ENCODE measurements at regions not wholly inside any gene's neighbourhood (a gene's known extent, or its start where the extent isn't known, plus 50 kb on each side); places are given as distances from the start of the nearest gene placed in this dataset.

DNA sequence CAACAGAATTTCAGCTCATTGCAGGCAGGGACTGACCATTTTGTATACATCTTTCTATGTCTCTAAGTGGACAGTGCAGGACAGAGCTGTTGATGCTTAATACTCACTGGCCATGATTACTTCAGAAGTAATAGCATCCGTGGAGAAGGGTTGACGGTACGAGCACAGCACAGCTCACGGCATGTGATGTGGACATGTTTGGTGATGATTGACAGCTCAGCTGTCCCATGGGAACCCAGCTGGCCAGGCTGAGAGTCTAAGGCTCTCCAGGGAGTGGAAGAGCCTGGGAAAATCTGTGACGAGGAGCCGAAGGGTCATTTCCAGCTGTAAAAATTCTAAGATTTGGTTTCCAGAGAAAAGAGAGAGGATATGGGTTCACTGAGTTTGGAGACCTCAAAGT lies 198.2 kb downstream of the SNX19 start:
- no peak for DNase-seq

DNA sequence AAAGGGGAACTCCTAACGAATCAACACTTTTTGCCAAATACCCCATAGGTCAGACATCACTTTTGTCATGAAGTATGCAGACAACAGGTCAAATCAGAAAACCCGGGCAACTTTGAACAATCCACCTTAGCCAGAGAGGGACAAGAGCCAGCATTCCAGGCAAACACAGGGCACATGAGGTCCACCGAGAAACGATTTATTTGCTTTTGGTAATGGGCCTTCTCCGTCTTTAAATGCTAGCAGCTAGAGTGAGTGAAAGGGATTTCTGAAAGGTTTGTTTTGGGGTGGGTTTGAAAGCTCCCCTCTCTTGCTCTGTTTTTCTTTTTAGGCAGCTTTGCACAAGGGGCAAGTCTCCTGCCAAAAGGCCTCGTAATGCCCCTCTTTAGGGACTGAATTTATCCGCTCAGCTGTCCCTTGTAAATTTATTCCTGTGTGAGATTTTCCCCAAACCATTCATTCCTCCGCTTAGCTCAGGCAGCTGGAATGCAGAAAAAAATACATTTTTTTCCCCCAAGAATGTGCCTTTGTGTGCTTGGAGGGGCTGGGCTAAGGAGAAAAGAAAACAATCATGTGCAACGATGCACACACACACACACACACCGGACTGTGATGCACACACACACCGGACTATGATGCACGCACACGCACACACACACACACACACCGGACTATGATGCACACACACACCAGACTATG lies 196.9 kb downstream of the SNX19 start:
- no peak for DNase-seq

DNA sequence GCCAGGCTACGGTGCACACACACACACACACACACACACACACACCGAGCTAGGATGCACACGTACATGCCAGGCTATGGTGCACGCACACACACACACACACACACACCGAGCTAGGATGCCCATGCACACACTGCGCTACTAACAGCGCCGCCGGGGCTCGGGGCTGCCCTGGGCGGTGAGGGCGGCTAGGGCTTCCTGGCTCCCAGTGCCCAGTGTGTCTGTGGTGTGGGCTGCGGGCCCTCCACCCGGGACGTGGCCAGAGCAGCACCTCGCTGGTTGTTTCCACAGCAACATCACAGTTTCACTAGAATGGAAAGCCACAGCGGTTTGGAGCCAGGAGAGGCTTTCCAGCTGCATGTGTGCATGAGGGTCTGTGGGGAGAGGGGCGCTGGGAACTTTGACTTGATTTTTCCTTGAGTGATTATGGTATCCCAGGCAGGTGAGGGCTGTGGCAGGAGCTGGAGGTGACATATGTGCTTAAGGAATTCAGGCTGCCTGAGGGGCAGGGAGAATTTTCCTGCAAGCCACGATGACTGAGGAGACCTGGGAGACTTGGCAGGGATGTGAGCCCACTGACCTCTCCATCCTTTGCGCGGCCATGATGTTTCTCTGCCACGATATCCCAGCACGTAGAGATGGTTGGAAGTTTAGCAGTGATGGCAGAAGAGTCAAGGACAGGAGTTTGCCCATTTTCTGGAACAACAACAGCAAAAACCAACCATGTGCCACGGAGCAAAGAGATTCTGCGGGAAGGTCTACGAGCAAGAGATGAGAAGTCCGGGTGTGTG lies 195.9 kb downstream of the SNX19 start:
- no peak for DNase-seq

DNA sequence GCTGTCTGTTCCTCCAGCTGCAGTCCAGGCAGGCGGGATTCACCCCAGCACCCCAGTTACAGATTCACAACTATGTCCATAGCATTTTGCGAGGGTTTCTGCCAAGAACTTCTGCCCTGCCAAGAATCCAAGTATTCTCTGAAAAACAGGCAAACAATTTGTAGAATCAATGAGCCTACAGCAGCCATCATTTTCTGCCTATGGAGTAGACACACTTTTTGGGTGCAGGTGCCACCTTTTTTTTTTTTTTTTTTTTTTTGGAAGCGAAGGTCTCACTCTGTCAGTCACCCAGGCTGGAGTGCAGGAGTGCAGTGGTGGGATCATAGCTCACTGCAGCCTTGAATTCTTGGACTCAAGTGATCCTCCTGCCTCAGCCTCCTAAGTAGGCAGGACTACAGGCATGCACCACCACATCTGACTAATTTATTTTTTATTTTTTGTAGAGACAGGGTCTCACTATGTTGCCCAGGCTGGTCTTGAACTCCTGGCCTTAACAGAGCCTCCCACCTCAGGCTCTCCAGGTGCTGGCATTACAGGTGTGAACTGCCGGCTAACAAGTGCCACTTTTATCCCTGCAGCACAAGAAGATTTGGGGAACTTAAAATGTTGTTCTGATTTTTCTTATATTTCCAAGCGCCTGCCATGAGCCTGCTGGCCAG lies 195.1 kb downstream of the SNX19 start:
- DNase-seq: no peak

DNA sequence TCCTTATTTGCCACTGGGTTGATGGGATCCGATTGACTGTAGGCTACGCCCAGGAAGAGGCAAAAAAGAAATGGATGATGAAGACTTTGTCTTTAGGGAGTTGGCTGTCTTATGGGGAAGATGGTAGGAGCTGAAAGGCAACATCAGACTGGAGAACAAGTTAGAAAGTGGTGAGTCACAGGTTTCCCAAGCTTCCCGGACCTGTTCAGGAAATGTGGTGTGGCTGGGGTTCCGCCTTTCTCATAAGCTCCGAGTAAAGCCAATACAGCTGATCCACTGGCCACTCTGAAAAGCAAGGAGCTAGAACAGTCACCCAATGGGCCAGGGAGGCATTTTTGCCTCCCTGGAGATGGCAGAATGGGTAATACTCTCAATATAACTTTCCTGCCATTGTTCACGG lies 194.5 kb downstream of the SNX19 start:
- peak; percentile 87 for DNase-seq

DNA sequence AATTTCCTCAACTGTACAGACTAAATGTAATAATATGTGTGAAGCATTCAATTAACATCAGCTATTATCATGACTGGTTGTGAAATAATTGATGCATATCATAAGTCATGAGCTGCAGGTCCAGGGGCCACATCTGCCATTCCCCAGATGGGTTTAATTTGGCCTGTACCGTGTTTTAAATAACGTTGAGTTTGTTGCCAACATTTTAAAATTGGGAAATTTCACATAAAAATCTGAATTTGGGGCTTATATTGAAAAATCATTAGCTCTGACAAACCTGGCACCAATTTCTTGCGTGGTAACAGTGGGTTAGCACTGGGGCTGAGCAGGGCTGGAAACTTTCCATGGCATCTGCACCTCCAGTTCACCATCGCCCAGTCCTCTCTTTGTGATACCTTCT lies 193.9 kb downstream of the SNX19 start:
- no peak for DNase-seq

DNA sequence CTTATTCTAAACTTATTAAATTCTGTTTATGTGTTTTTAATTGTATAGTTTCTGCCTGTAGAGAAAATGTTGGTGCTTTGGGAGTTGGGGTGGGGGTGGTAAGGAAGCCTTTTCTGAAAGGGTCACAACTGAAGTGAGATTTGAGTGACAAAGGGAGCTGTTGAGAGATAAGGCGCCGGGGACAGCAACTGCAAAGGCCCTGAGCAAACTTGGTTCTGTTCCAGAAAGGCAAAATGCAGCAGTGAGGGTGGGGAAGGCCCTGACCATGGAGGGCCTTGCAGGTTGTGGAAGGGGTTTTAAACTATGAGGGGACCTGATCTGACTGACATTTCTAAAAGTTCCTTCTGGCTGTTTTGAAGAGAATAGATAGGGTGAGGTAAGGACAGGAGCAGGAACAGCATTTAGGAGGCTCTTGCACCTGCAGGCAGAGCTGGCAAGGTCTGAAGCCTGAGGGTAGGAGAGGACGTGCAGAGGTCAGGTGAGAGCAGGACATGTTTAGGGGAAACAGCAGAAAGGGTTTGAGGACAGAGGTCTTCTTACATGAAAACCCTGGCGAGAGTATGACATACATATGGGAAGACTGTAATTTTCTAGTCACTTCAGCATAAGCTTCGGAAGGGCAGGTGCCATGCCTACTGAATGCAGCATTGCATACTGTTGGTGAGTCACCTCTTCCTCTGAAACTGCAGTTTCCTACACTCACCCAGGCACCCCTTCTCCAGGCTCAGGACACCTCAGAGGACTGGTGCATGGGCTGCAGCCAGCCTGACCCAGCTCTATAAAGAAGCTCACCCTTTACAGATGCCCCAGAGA lies 190.7 kb downstream of the SNX19 start:
- DNase-seq: peak; percentile 68

DNA sequence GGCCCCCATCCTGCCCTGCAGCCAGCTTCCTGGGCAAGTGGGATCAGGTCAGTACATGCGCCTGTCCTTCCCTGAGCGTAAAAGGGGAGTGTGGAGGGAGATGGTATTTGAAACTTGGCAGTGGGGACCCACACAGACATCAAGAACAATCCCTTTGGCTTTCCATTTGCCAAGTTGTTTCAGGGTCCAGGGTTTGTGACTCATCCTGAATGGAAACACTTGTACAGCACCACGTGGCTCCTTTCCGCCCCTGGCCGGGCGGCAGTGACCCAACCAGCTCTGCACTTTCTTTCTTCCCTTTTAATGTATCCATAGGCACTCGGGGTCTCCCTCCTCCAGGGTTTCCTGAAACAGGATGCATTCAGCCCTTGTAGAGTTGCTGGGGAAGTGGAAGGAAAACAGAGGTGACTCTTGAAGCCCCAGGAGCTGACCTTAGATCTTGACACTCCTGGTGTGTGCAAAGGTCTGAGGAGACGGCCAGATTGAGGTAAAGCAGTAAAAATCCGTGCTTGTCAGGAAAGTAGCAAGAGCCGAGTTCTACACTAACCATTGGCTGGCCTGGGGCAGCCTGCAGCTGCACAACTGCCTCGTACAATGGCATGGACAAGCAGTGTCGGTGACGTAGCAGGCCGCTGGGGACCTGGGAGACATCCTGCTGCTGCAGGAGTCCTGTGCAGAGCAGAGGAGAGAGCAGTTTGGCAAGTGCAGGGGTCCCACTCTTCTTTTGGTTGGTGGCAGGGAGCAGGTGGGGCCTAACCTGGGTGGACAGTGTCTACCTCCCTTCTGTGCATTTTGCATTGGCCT lies 189.8 kb downstream of the SNX19 start:
- DNase-seq: peak; percentile 83

DNA sequence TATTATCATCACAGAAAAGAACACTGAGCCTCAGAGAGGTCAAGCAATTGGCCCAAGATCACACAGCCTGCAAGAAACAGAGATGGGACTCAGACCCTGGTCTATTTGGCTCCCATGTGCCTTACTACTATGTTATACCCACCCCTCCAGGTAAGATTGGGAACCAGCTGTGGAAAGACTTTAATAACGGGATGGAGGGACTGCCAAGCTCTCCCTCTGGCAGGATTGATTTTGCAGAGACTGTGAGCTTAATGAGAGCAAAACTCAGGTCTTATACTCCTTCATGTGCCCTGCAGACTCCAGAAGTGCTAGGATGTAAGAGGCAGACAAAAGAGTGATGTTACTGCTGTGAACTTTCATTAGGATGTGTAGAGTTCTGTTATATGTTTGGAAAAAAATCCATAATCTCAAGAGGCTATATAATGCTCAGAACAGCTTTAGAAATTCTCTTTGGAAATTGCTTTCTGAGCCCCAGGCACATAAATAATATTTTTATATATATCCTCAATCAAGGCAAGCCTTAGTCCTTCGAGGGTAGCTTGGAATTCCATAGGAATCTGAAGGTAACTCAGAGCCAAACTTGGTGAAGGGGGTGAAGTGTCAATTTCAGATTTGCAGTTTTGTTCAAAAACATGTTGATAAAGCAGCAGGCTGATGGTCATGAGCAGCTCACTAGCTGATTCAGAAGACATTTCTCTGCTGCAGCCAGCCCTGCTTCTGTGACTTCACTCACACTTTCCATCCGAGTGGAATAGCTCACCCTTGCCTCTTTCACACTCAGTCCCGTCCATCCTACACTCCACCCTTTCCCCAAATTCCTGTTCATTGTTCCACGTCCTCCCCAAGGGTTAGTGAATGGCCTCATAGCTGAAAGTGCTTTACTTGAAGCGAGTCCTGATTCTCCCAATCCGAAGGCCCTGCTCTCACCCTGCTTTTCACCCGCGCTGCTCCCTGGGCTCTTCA lies 188.8 kb downstream of the SNX19 start:
- DNase-seq: no peak

DNA sequence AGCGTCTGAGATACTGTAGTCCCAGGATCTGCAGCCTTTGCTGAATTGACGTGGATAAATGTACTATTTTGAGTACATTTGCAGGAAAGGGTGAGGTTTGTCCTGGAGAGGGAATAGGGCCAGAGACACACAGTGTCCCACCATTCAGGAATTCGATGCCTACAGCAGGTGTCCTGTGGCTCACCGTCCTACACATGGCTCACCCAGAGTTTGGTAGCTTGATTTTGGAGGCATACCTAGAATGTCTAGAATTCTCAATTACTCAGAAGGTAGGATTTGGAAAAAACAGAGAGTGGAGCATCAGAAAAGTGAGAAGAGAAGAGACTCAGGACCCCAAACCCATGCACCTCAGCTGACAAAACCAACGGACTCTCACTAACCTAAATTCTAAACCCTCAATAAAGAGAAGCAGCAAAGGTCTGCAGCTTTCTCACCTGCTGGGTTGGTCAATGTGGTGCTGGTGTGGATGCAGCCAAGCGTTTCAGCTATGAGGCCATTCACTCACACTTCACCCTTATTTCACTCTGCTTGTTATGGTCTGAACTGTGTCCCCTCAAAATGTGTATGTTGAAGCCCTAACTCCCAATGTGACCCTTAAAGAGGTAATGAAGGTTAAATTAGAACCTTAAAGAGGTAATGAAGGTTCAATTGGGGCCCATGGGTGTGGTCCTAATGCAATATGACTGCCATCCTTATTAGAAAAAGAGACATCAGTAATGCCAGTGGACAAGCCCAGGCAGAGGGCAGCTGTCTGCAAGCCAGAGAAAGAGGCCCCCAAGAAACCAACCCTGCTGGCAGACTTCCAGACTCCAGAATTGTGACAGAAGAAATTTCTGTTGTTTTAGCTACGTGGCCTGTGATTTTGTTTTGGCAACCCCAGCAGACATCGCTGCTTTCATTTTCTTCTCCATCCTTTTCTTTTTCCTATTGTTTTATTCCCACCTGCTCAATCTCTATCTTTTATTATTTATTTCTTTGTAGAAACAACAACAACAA lies 187.8 kb downstream of the SNX19 start:
- DNase-seq: no peak

DNA sequence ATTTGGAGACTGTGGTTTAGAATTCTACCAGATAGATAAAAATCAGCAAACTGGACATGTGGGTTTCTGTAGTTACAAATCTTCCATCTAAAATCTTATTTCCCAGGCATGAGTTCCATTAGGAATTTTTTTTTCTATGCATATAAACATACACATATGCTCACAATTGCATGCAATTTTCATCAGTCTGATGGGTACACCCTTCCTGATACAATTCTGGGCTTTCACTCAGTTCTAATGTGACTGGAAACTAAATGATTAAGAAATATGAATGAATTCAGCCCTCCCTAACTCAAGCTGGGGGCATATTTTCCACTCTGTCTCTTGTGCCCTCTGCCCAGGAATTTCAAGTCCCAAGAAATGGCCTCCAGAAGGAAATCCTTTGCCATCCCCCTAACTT lies 187.1 kb downstream of the SNX19 start:
- no peak for DNase-seq

DNA sequence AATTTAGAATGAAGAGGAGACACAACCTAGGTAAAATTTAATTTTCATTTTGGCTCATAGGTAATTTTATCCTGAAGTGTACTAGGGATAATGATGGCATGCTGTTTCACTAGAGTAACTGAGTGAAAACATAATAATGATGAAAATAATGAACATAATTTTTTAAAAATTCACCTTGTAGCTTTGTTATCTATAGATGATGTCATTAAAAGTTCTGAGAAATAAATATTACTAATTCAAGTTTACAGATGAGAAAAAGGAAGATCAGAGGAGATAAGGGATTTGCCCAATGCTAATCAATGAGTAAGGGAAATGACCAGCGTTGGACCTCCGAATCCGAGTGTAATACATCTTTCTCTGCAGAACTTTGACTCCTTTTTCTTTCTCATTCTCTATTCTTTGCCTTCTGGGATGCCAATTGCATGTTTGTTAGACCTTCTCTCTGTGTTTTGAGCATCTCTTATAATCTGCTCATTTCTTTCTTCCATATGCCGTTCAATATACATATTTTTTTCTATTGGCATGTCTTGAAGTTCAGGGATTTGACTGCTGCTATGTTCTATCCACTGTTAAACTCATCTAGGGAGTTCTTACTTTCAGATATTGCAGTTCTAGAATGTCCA lies 186.5 kb downstream of the SNX19 start:
- DNase-seq: peak; percentile 20

DNA sequence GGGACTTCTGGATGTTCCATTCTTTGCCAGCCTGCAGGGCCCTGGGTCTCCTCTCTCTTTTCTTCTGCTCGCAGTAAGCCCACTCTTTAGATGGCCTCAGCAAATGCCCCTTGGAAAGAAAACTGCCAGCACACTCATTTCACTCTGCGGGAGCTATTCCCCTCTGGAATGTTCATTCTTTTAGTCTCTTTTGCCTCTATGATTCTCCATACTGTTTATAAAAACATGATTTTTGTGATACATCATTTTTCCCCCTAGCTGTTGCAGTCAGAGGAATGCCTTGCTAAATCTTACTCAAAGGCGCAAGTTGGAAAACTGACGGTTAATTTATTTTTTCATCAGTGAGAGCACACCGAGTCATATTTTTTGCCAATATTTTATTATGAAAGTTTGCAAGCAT lies 184.9 kb downstream of the SNX19 start:
- no peak for DNase-seq

DNA sequence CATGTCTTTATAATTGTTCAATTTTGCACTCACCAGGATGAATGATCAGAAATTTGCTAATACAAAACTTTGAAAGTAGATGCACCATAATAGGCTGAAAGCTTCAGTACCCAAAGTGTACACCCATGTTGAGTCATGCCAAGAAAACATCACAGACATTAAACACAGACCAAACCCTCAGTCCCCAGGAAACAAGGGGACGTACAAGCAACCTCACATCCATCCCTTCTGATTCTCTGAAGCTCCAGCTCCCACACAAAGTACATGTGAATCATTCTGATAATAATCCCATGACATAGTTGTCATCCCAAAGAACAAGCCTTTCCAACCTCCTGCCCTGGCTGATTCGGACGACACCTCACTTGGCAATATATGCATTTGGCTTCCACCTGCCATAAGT lies 183.8 kb downstream of the SNX19 start:
- DNase-seq: no peak

DNA sequence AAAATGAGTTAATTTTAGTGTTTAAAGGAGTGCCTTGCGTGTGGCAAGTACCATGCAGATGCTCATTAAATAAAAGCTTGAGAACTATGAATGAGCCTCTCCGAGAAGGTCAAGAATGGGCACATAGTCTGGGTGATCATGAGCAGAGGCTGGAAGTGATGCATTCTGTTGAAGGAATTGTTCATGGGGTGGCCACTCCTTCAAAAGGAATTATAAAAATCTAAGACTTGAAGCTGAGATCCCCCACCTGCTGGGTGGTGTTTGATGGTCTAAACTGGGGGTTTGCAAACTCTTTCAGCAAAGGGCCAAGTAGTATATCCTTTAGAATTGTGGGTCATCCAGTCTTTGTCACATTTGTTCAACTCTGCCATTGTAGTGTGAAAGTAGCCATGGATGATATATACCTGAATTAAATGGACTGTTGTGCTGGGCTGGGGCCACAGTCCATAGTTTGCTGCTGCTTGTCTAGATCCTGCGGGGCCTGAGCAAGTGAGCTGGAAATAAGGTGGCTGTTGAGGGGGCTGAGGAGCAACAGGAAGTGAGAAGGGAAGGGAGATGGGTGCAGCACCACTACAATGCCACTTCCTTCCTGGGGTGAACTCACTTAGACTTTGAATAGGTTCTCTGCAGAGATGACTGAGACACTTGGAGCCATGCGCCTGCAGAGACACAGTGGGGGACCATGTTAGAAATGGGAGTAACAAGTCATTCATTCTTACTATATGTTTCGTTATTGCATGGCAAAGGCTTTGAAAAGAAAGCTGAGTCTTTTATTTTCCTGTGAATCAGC lies 179.0 kb downstream of the SNX19 start:
- no peak for DNase-seq

DNA sequence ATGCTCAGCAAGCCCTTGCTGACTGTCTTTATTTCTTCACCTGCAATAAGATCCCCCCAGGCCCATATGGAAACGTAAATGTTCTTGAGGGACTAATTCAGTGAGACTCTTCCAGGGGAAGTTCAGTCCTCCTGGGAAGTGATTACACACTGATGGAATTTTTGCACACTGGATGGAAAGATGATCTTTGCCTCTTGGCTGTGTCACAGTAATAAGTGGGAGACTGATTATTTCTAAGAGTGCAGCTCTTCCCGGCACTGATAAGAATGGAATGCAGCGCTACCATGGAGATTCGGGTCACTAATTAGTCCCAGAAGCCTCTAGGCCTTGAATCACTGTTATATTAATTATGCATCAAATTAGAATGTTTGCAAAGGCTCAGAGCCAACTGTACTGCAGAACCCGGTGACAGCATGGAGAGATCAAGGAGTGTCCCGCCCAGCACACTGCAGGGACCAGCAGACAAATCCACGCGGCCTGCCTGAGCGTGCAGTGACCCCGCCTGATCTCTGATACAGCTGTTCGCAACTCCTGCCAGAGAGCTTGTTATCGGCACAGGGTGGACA lies 178.3 kb downstream of the SNX19 start:
- peak; percentile 71 for DNase-seq

DNA sequence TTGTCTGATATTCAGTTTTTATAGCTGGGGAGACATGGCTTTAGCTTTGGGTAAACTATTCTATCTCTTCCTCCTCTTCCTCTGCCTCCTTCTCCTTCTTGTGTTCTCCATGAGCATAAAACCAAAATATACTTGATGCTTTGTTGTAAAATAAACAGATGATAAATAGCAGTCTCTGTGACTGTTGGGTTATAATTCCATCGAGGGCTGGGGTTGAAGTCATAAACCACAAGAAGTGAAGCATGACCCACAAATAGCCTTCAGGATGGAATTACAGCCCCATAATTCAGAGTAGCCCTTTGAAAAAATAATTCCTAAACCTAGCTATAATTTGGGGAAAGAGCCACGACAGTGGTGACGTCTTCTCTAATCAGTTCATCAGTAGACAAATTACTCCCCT lies 177.7 kb downstream of the SNX19 start:
- DNase-seq: no peak

DNA sequence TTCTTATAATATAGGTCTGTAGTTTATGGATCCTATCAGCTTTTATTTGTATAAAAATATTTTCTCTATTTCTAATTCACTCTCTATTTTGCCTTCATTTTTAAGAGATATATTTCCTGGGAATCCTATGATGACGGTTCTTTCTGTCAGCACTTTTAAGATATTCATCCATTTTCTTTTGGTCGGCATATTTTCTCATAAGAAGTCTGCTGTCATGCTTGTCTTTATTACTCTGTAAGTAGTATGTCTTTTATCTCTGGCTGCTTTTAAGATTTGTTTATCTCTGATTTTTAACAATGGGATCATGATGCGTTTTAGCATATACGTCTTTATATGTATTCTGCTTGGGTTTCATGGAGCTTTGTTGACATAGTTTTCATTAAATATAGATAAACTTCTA lies 175.5 kb downstream of the SNX19 start:
- no peak for DNase-seq
